Fibroblast of lung (primary cell): ENCODE measurements at regions not wholly inside any gene's neighbourhood (a gene's known extent, or its start where the extent isn't known, plus 50 kb on each side); places are given as distances from the start of the nearest gene placed in this dataset.

Source experiments
- EZH2 ChIP-seq: IDR thresholded peaks from 2 replicates; pipeline ENCODE4 v1.5.1; 2012; ENCODE audit warnings: low read length, control low read depth, mild to moderate bottlenecking; ENCODE audit errors: missing control alignments
- TF ChIP-seq, protein P1 (sequence below), 2 donors: IDR thresholded peaks in 1 of 2; conservative IDR thresholded peaks in 1 of 2; 1 replicate in 1 of 2; 2 replicates in 1 of 2; pipeline ENCODE4 v1.5.1; 2011 to 2012; ENCODE audit warnings: low read length in 2 of 2, control low read depth in 1 of 2, inconsistent platforms in 1 of 2, low read depth in 1 of 2, mild to moderate bottlenecking in 1 of 2

DNA sequence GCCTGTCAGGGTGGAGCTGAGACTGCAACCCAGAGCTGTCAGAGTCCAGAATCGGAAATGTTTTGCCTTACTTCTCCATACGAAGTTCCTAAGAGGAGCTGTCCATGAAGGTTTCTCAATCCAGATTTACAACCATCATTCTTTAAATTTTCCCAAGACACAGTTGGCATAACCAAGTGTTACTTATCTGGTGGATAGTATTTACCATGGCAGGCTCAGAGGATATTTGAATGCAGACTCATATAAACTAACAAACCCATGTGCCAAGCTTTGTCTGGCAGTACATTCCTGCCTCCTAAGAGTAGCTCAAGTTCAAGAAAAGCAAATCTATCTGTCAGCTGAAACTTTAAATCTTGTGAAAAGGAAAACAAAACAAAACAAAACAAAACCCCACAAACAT is 267.9 kb downstream of the ZNF326 start:
- TF ChIP-seq, protein P1, sequence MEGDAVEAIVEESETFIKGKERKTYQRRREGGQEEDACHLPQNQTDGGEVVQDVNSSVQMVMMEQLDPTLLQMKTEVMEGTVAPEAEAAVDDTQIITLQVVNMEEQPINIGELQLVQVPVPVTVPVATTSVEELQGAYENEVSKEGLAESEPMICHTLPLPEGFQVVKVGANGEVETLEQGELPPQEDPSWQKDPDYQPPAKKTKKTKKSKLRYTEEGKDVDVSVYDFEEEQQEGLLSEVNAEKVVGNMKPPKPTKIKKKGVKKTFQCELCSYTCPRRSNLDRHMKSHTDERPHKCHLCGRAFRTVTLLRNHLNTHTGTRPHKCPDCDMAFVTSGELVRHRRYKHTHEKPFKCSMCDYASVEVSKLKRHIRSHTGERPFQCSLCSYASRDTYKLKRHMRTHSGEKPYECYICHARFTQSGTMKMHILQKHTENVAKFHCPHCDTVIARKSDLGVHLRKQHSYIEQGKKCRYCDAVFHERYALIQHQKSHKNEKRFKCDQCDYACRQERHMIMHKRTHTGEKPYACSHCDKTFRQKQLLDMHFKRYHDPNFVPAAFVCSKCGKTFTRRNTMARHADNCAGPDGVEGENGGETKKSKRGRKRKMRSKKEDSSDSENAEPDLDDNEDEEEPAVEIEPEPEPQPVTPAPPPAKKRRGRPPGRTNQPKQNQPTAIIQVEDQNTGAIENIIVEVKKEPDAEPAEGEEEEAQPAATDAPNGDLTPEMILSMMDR (conservative IDR thresholded peaks at IDR 0.05 in 1 of 2, IDR thresholded peaks at IDR 0.05 in 1 of 2; ENCODE audit: low read depth in 1 of 2, low read length in 2 of 2): no peak
- TF ChIP-seq EZH2: no peak
